Chondrocyte (in vitro differentiated cells): ENCODE measurements at regions not wholly inside any gene's neighbourhood (a gene's known extent, or its start where the extent isn't known, plus 50 kb on each side); places are given as distances from the start of the nearest gene placed in this dataset.
"Not testable (repeated sequence)": the region's sequence is repeated elsewhere in the genome, so short reads cannot be mapped to it uniquely, and the experiment has no call there.

ENCODE experiments used
- DNase-seq: peaks from one replicate; pipeline ENCODE4 v3.0.0; 2021; ENCODE audit warnings: mixed read lengths, low spot score
- H3K27ac Mint-ChIP-seq: one replicate; pipeline ENCODE4 v1.8.0; 2021; ENCODE audit warnings: mild to moderate bottlenecking, moderate library complexity, mixed read lengths; ENCODE audit not compliant: unreplicated experiment
- H3K27me3 Mint-ChIP-seq: 2 replicates; pipeline ENCODE4 v1.8.0; 2021; ENCODE audit warnings: low read depth, mixed read lengths
- H3K36me3 Mint-ChIP-seq: 2 replicates; pipeline ENCODE4 v1.8.0; 2021; ENCODE audit warnings: low read depth, mixed read lengths
- H3K4me1 Mint-ChIP-seq: 2 replicates; pipeline ENCODE4 v1.8.0; 2021; ENCODE audit warnings: low read depth, mild to moderate bottlenecking, mixed read lengths
- H3K4me3 Mint-ChIP-seq: one replicate; pipeline ENCODE4 v1.8.0; 2021; ENCODE audit warnings: mild to moderate bottlenecking, moderate library complexity, mixed read lengths; ENCODE audit not compliant: unreplicated experiment
- H3K9me3 Mint-ChIP-seq: 2 replicates; pipeline ENCODE4 v1.8.0; 2021; ENCODE audit warnings: low read depth, mixed read lengths
- CTCF ChIP-seq: fragments of 200-600 bp; sonication (generic); IDR thresholded peaks from 2 replicates; pipeline ENCODE4 v1.5.0; 2021; ENCODE audit warnings: antibody characterized with exemption, mild to moderate bottlenecking, moderate library complexity

- H3K27me3 Mint-ChIP-seq = peaks cover 40% of the 10 kb centered on the region
- TF ChIP-seq CTCF = no peak
- DNase-seq = peak; percentile 40
These were observed 102.8 kb upstream of the SEC14L1 start for GRCh38 chr17:77037943-77038342.

GRCh38 chr17:77038884-77039555 lies 101.7 kb upstream of the SEC14L1 start:
- TF ChIP-seq CTCF = no peak
- DNase-seq = peak; percentile 53
- Mint-ChIP-seq H3K4me1 (no peaks in the 10 kb centered on the region), H3K27me3 (peaks cover 39% of the 10 kb centered on the region), H3K9me3 (no peaks in the 10 kb centered on the region), H3K36me3 (no peaks in the 10 kb centered on the region), H3K4me3 (no peak overlapping the region), H3K27ac (no peak overlapping the region)

More at GRCh38 chr17:77037943-77038342, 102.8 kb upstream of the SEC14L1 start:
- Mint-ChIP-seq H3K4me1 (no peaks in the 10 kb centered on the region), H3K36me3 (no peaks in the 10 kb centered on the region), H3K4me3 (no peak overlapping the region), H3K27ac (no peak overlapping the region), H3K9me3 (no peaks in the 10 kb centered on the region)

GRCh38 chr17:77042476-77043231 lies 98.1 kb upstream of the SEC14L1 start:
- H3K27me3 Mint-ChIP-seq = peaks cover 26% of the 10 kb centered on the region
- no peaks in the 10 kb centered on the region for H3K4me1 Mint-ChIP-seq
- no peak overlapping the region for H3K27ac Mint-ChIP-seq
- no peaks in the 10 kb centered on the region for H3K36me3 Mint-ChIP-seq
- no peaks in the 10 kb centered on the region for H3K9me3 Mint-ChIP-seq
- TF ChIP-seq CTCF = no peak
- no peak for DNase-seq
- no peak overlapping the region for H3K4me3 Mint-ChIP-seq

- Mint-ChIP-seq H3K27me3 (peaks cover 28% of the 10 kb centered on the region), H3K4me3 (no peak overlapping the region), H3K9me3 (no peaks in the 10 kb centered on the region), H3K27ac (no peak overlapping the region), H3K4me1 (no peaks in the 10 kb centered on the region), H3K36me3 (no peaks in the 10 kb centered on the region)
- no peak for TF ChIP-seq CTCF
- DNase-seq = no peak
These were observed 95.2 kb upstream of the SEC14L1 start for GRCh38 chr17:77045441-77046041.

- no peak overlapping the region for H3K4me3 Mint-ChIP-seq
- H3K36me3 Mint-ChIP-seq = no peaks in the 10 kb centered on the region
- TF ChIP-seq CTCF = no peak
- no peak overlapping the region for H3K27ac Mint-ChIP-seq
- no peaks in the 10 kb centered on the region for H3K9me3 Mint-ChIP-seq
- peaks cover 50% of the 10 kb centered on the region for H3K27me3 Mint-ChIP-seq
- no peak for DNase-seq
- no peaks in the 10 kb centered on the region for H3K4me1 Mint-ChIP-seq
These were observed 91.3 kb upstream of the SEC14L1 start for GRCh38 chr17:77049440-77049839.

- peaks cover 58% of the 10 kb centered on the region for H3K27me3 Mint-ChIP-seq
- H3K9me3 Mint-ChIP-seq, H3K4me1 Mint-ChIP-seq, DNase-seq, H3K27ac Mint-ChIP-seq, H3K36me3 Mint-ChIP-seq, H3K4me3 Mint-ChIP-seq: not testable (repeated sequence)
These were observed 89.9 kb upstream of the SEC14L1 start for GRCh38 chr17:77050901-77051300.
